ENCODE measurements at regions not wholly inside any gene's neighbourhood (a gene's known extent, or its start where the extent isn't known, plus 50 kb on each side); places are given as distances from the start of the nearest gene placed in this dataset.
"Not testable (repeated sequence)": the region's sequence is repeated elsewhere in the genome, so short reads cannot be mapped to it uniquely, and the experiment has no call there.

GRCh38 chr2:193833895-193834294 lies 1639.2 kb upstream of the TMEFF2 start:
- not testable (repeated sequence) for TF ChIP-seq CTCF (IDR thresholded peaks at IDR 0.05; ENCODE audit: low read length); EZH2phosphoT487 (IDR thresholded peaks at IDR 0.05; ENCODE audit: low read length); EZH2 (optimal IDR thresholded peaks at IDR 0.05; ENCODE audit: low read depth, low read length)
